ENCODE measurements at regions not wholly inside any gene's neighbourhood (a gene's known extent, or its start where the extent isn't known, plus 50 kb on each side); places are given as distances from the start of the nearest gene placed in this dataset.

DNA sequence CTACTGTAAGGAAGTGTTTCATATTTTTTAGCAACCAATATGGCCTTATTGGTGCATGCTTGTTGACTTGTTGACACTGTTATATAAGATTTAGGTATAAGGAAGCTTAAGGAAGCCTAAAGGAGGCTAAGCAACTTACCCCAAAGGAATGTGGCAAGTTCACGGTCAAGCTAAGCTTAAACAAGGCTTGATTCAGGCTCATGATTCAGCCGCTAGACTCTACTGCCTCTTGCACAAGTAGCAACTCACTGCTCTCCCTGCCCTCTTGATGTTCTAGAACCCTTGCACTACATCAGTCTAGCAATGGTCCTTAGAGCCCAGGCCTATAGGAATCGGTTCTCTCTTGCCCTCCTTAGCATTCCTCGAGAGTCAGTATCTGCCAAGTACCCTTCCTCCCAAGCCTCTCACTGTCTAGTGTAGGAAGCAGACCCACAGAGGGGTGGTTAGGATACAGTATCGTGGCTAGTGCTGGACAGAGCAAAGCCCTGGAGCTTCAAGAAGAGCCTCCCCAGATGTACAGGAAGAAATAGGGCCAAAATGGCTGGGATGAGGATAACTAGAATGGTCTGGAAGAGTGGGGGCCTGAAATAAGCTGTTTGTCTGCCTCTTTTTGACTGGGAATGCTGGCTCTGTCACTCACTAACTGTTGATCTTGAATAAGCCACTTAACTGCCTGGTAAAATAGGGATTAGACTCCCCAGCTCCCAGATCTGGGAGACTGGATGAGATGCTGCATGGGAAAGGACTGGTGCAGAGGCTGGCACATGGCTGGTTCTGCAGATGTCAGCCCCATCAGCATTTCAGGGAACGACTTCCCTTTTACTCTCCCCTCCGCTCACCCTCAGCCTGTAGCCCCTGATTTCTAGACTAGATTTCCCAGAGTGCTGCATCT is 122.2 kb downstream of the NAV1 start:
- TF ChIP-seq, protein P1, sequence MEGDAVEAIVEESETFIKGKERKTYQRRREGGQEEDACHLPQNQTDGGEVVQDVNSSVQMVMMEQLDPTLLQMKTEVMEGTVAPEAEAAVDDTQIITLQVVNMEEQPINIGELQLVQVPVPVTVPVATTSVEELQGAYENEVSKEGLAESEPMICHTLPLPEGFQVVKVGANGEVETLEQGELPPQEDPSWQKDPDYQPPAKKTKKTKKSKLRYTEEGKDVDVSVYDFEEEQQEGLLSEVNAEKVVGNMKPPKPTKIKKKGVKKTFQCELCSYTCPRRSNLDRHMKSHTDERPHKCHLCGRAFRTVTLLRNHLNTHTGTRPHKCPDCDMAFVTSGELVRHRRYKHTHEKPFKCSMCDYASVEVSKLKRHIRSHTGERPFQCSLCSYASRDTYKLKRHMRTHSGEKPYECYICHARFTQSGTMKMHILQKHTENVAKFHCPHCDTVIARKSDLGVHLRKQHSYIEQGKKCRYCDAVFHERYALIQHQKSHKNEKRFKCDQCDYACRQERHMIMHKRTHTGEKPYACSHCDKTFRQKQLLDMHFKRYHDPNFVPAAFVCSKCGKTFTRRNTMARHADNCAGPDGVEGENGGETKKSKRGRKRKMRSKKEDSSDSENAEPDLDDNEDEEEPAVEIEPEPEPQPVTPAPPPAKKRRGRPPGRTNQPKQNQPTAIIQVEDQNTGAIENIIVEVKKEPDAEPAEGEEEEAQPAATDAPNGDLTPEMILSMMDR (IDR thresholded peaks at IDR 0.05) = no peak
- no peak for TF ChIP-seq POLR2A (IDR thresholded peaks at IDR 0.05)
